ENCODE measurements at regions not wholly inside any gene's neighbourhood (a gene's known extent, or its start where the extent isn't known, plus 50 kb on each side); places are given as distances from the start of the nearest gene placed in this dataset.
A peak's percentile ranks its signal among the peaks of the same experiment; 100 is the strongest.

- no peak for DNase-seq (ENCODE audit: low spot score)
Observed at GRCh38 chr14:65934070-65934435, 521.5 kb downstream of the FUT8 start.

- DNase-seq (ENCODE audit: low spot score): no peak
Observed at GRCh38 chr14:65936342-65936975, 523.9 kb downstream of the FUT8 start.

GRCh38 chr14:65937079-65937959 is 524.8 kb downstream of the FUT8 start:
- no peak for DNase-seq (ENCODE audit: low spot score)

GRCh38 chr14:65937960-65938316 is 525.4 kb downstream of the FUT8 start:
- DNase-seq (ENCODE audit: low spot score): no peak

- DNase-seq (ENCODE audit: low spot score): no peak
Observed at GRCh38 chr14:65938738-65939137, 526.2 kb downstream of the FUT8 start.

- DNase-seq (ENCODE audit: low spot score): no peak
Observed at GRCh38 chr14:65939184-65939583, 526.7 kb downstream of the FUT8 start.

GRCh38 chr14:65940056-65940735 is 527.7 kb downstream of the FUT8 start:
- peak; percentile 46 for DNase-seq (ENCODE audit: low spot score)

- no peak for DNase-seq (ENCODE audit: low spot score)
Observed at GRCh38 chr14:65941091-65941490, 528.6 kb downstream of the FUT8 start.

GRCh38 chr14:65943150-65943549 is 530.6 kb downstream of the FUT8 start:
- DNase-seq (ENCODE audit: low spot score): no peak

GRCh38 chr14:65943916-65944410 is 531.4 kb downstream of the FUT8 start:
- no peak for DNase-seq (ENCODE audit: low spot score)

GRCh38 chr14:65945327-65945726 is 532.8 kb downstream of the FUT8 start:
- DNase-seq (ENCODE audit: low spot score): no peak

- no peak for DNase-seq (ENCODE audit: low spot score)
Observed at GRCh38 chr14:65946494-65946893, 534.0 kb downstream of the FUT8 start.

GRCh38 chr14:65948302-65948701 is 535.8 kb downstream of the FUT8 start:
- peak; percentile 30 for DNase-seq (ENCODE audit: low spot score)

- peak; percentile 39 for DNase-seq (ENCODE audit: low spot score)
Observed at GRCh38 chr14:65949711-65950516, 536.3 kb upstream of the CCDC196 start.

- DNase-seq (ENCODE audit: low spot score): no peak
Observed at GRCh38 chr14:65954942-65955341, 531.2 kb upstream of the CCDC196 start.

GRCh38 chr14:65957631-65958205 is 528.5 kb upstream of the CCDC196 start:
- DNase-seq (ENCODE audit: low spot score): no peak

- DNase-seq (ENCODE audit: low spot score): peak; percentile 30
Observed at GRCh38 chr14:65958664-65959562, 527.3 kb upstream of the CCDC196 start.

GRCh38 chr14:65959563-65960024 is 526.6 kb upstream of the CCDC196 start:
- no peak for DNase-seq (ENCODE audit: low spot score)

- peak; percentile 38 for DNase-seq (ENCODE audit: low spot score)
Observed at GRCh38 chr14:65961004-65961403, 525.2 kb upstream of the CCDC196 start.

GRCh38 chr14:65962952-65963351 is 523.2 kb upstream of the CCDC196 start:
- no peak for DNase-seq (ENCODE audit: low spot score)
